ENCODE measurements at regions not wholly inside any gene's neighbourhood (a gene's known extent, or its start where the extent isn't known, plus 50 kb on each side); places are given as distances from the start of the nearest gene placed in this dataset.
"Not testable (repeated sequence)": the region's sequence is repeated elsewhere in the genome, so short reads cannot be mapped to it uniquely, and the experiment has no call there.

DNA sequence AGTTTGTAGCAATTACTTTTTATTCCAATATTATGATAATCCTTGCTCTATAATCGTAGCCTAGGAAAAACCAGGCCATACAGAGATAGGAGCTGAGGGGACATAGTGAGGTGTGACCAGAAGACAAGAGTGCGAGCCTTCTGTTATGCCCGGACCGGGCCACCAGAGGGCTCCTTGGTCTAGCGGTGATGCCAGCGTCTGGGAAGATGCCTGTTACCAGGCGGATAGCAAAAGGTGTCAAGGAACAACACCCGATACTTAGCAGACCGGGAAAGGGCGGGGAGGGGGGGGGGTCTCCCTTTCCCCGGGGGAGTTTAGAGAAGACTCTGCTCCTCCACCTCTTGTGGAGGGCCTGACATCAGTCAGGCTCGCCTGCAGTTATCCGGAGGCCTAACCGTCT is 67.1 kb upstream of the MUC20 start:
- TF ChIP-seq, protein P1, sequence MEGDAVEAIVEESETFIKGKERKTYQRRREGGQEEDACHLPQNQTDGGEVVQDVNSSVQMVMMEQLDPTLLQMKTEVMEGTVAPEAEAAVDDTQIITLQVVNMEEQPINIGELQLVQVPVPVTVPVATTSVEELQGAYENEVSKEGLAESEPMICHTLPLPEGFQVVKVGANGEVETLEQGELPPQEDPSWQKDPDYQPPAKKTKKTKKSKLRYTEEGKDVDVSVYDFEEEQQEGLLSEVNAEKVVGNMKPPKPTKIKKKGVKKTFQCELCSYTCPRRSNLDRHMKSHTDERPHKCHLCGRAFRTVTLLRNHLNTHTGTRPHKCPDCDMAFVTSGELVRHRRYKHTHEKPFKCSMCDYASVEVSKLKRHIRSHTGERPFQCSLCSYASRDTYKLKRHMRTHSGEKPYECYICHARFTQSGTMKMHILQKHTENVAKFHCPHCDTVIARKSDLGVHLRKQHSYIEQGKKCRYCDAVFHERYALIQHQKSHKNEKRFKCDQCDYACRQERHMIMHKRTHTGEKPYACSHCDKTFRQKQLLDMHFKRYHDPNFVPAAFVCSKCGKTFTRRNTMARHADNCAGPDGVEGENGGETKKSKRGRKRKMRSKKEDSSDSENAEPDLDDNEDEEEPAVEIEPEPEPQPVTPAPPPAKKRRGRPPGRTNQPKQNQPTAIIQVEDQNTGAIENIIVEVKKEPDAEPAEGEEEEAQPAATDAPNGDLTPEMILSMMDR (IDR thresholded peaks at IDR 0.05; ENCODE audit: low read depth, low read length, missing input control): not testable (repeated sequence)
- TF ChIP-seq, protein P2, sequence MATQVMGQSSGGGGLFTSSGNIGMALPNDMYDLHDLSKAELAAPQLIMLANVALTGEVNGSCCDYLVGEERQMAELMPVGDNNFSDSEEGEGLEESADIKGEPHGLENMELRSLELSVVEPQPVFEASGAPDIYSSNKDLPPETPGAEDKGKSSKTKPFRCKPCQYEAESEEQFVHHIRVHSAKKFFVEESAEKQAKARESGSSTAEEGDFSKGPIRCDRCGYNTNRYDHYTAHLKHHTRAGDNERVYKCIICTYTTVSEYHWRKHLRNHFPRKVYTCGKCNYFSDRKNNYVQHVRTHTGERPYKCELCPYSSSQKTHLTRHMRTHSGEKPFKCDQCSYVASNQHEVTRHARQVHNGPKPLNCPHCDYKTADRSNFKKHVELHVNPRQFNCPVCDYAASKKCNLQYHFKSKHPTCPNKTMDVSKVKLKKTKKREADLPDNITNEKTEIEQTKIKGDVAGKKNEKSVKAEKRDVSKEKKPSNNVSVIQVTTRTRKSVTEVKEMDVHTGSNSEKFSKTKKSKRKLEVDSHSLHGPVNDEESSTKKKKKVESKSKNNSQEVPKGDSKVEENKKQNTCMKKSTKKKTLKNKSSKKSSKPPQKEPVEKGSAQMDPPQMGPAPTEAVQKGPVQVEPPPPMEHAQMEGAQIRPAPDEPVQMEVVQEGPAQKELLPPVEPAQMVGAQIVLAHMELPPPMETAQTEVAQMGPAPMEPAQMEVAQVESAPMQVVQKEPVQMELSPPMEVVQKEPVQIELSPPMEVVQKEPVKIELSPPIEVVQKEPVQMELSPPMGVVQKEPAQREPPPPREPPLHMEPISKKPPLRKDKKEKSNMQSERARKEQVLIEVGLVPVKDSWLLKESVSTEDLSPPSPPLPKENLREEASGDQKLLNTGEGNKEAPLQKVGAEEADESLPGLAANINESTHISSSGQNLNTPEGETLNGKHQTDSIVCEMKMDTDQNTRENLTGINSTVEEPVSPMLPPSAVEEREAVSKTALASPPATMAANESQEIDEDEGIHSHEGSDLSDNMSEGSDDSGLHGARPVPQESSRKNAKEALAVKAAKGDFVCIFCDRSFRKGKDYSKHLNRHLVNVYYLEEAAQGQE (IDR thresholded peaks at IDR 0.05): not testable (repeated sequence)
- not testable (repeated sequence) for TF ChIP-seq YY1 (IDR thresholded peaks at IDR 0.05); SP1 (IDR thresholded peaks at IDR 0.05); RXRA (IDR thresholded peaks at IDR 0.05); TAF1 (conservative IDR thresholded peaks at IDR 0.05); FOXA1 (IDR thresholded peaks at IDR 0.05); GABPA (IDR thresholded peaks at IDR 0.05 in 1 of 2, conservative IDR thresholded peaks at IDR 0.05 in 1 of 2)
- TF ChIP-seq, protein P3, sequence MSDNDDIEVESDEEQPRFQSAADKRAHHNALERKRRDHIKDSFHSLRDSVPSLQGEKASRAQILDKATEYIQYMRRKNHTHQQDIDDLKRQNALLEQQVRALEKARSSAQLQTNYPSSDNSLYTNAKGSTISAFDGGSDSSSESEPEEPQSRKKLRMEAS (IDR thresholded peaks at IDR 0.05): not testable (repeated sequence)
- TF ChIP-seq, protein P4, sequence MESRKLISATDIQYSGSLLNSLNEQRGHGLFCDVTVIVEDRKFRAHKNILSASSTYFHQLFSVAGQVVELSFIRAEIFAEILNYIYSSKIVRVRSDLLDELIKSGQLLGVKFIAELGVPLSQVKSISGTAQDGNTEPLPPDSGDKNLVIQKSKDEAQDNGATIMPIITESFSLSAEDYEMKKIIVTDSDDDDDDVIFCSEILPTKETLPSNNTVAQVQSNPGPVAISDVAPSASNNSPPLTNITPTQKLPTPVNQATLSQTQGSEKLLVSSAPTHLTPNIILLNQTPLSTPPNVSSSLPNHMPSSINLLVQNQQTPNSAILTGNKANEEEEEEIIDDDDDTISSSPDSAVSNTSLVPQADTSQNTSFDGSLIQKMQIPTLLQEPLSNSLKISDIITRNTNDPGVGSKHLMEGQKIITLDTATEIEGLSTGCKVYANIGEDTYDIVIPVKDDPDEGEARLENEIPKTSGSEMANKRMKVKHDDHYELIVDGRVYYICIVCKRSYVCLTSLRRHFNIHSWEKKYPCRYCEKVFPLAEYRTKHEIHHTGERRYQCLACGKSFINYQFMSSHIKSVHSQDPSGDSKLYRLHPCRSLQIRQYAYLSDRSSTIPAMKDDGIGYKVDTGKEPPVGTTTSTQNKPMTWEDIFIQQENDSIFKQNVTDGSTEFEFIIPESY (IDR thresholded peaks at IDR 0.05): not testable (repeated sequence)
